Panc1 (cell line): ENCODE measurements at regions not wholly inside any gene's neighbourhood (a gene's known extent, or its start where the extent isn't known, plus 50 kb on each side); places are given as distances from the start of the nearest gene placed in this dataset.

Experiments
- CTCF ChIP-seq: fragments of 450-650 bp; IDR thresholded peaks from 2 replicates; pipeline ENCODE4 v1.5.1; 2017; ENCODE audit warnings: mild to moderate bottlenecking
- POLR2AphosphoS5 ChIP-seq: IDR thresholded peaks from 2 replicates; pipeline ENCODE4 v1.6.1; 2012; ENCODE audit warnings: mild to moderate bottlenecking, low read depth, low read length, moderate library complexity
- SIN3A ChIP-seq: IDR thresholded peaks from 2 replicates; pipeline ENCODE4 v1.6.1; 2012; ENCODE audit warnings: low read depth, mild to moderate bottlenecking, low read length, moderate library complexity, borderline replicate concordance; ENCODE audit not compliant: insufficient read depth
- TCF7L2 ChIP-seq: IDR thresholded peaks from 2 replicates; pipeline ENCODE4 v1.6.1; 2011; ENCODE audit warnings: mild to moderate bottlenecking, low read depth, low read length, inconsistent platforms
- TF ChIP-seq, protein P1 (sequence below), 2 experiments: IDR thresholded peaks; 2 replicates each; pipeline ENCODE4 v1.6.1; 2011 to 2012; ENCODE audit warnings: low read depth in 2 of 2, control low read depth in 1 of 2, low read length in 1 of 2, mild to moderate bottlenecking in 1 of 2, moderate library complexity in 1 of 2; ENCODE audit not compliant: insufficient read depth in 1 of 2

DNA sequence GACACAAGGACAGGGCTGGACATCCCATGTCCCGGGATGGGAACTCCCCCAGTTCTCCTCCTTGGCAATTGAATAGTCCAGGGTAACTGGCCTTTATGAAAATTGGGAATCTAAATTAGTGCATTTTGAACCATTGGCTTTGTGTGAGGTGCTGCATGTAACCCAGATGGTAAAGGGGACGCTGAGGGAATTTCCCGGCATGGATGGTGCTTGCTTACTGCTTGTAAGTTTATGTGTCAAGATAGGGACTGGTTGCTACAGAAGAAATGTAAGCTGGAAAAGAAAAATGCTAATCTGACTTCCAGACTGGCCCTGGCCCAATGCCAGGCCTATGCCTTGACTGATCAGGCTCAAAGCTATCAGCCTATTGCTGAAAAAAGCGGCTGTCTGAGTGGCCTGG is 1096.7 kb upstream of the DDX18 start:
- no peak for TF ChIP-seq CTCF
- no peak for TF ChIP-seq SIN3A
- TF ChIP-seq, protein P1, sequence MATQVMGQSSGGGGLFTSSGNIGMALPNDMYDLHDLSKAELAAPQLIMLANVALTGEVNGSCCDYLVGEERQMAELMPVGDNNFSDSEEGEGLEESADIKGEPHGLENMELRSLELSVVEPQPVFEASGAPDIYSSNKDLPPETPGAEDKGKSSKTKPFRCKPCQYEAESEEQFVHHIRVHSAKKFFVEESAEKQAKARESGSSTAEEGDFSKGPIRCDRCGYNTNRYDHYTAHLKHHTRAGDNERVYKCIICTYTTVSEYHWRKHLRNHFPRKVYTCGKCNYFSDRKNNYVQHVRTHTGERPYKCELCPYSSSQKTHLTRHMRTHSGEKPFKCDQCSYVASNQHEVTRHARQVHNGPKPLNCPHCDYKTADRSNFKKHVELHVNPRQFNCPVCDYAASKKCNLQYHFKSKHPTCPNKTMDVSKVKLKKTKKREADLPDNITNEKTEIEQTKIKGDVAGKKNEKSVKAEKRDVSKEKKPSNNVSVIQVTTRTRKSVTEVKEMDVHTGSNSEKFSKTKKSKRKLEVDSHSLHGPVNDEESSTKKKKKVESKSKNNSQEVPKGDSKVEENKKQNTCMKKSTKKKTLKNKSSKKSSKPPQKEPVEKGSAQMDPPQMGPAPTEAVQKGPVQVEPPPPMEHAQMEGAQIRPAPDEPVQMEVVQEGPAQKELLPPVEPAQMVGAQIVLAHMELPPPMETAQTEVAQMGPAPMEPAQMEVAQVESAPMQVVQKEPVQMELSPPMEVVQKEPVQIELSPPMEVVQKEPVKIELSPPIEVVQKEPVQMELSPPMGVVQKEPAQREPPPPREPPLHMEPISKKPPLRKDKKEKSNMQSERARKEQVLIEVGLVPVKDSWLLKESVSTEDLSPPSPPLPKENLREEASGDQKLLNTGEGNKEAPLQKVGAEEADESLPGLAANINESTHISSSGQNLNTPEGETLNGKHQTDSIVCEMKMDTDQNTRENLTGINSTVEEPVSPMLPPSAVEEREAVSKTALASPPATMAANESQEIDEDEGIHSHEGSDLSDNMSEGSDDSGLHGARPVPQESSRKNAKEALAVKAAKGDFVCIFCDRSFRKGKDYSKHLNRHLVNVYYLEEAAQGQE (IDR thresholded peaks at IDR 0.05; ENCODE audit: insufficient read depth in 1 of 2, low read depth in 2 of 2, low read length in 1 of 2): no peak
- no peak for TF ChIP-seq POLR2AphosphoS5
- no peak for TF ChIP-seq TCF7L2
